Hematopoietic multipotent progenitor cell treated with erythropoietin and hydrocortisone succinate and interleukin-3 and kit ligand, for 15 days (in vitro differentiated cells): ENCODE measurements at regions not wholly inside any gene's neighbourhood (a gene's known extent, or its start where the extent isn't known, plus 50 kb on each side); places are given as distances from the start of the nearest gene placed in this dataset.

Experiments used
- DNase-seq: peaks from one replicate; pipeline ENCODE4 v3.0.0-alpha.2; 2015; ENCODE audit warnings: low spot score

DNA sequence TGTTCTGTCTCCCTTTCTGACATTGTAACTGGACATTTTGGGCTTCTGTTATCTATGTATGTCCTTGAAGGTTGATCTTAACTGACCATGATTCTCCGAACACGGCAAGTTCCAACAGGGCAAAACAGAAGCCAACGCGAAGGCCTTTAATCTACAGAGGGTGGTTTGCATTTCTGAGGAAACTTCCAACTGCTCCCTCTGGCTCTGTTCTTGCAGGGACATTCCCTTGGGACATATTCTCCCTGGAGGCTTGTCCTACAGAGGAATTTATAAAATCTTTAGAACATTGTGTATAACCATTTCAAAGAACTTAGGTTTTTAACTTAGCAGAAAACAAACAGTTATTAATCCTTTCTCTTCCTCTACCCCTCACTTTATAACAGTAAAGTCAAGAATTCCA lies 189.0 kb upstream of the CDYL start:
- no peak for DNase-seq

DNA sequence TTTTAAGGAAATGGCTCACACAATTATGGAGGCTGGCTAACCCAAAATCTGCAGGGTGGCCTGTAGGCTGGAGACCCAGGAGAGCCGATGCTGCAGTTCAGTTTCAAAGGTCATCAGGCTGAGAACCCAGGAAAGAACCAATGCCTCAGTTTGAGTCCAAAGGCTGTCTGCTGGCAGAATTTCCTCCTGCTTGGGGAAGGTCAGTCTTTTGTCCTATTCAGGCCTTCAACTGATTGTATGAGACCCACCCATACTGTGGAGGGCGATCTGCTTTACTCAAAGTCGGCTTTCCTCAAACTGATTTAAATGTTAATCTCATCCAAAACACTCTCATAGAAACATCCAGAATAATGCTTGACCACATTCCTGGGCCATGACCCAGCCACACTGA lies 189.7 kb upstream of the CDYL start:
- DNase-seq: no peak

GRCh38 chr6:4585682-4586468 lies 190.3 kb upstream of the CDYL start:
- DNase-seq: no peak

DNA sequence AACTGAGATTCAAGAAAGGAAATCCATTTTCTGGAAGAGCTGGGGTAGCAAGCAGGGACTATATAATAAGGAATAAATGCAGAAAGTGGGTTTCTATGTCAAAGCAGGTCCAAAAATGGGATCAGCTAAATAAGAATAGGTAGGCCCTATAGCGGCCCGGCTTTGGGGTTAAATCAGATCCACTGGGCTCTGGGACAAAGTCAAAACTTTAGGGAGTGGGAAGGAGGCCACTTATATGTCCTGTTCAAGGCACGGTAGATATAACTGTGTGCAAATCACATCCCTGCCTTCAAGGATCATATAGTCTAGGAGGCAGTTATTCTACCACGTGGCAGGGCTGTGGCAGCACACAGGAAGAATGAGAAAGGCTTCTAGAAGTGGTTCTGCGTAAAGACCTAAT lies 191.4 kb upstream of the CDYL start:
- no peak for DNase-seq

DNA sequence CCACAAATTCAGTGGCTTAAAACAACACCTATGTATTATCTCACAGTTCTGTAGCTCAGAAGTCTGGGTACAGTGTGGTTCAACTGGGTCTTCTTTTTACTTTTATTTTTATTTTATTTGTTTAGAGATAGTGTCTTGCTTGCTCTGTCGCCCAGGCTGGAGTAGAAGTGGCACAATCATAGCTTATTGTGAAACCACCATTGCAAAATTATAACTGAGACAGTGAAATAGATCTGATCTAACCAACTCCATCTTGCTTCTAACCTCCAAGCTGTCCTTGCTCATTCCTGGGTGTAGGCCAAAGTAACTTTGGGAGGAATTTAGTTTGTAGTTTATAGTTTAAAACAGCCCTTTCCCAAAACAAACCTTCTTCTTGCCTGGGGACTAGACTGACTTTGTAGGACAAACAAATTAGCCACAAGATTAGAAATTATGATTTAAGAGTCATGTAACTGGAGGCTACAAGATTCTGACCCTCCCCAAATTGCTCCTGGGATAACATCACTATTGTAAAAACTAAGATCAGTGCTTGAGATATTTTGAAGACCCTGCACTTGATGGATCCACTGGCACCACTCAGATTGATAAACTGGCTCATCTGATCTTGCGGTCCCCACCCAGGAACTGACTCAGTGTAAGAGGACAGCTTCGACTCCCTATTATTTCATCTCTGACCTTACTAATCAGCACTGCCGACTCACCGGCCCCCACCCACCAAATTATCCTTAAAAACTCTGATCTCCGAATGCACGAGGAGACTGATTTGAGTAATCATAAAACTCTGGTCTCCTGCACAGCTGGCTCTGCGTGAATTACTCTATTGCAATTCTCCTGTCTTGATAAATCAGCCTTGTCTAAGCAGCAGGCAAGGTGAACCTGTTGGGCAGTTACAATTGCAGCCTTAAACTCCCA lies 193.4 kb upstream of the CDYL start:
- DNase-seq: no peak

GRCh38 chr6:4581468-4582385 lies 194.5 kb upstream of the CDYL start:
- no peak for DNase-seq

DNA sequence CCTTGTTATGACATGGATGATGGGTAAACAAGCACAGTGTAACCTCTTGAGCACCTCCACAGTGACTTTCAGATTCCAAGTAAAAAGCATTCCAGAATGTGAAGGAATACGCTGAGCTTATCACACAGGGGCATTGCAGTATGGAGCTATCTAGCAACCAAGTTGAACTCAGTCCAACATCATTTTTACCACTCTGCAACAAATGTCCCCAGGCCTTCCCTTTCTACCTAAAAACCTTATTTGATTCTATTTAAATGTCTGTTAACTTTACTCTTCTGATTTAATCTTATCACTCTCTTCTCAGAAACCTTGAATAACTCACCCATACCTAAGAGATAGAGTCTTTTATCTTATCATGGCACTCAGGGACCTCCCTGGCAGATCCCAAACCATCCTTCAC lies 195.8 kb upstream of the CDYL start:
- DNase-seq: no peak

DNA sequence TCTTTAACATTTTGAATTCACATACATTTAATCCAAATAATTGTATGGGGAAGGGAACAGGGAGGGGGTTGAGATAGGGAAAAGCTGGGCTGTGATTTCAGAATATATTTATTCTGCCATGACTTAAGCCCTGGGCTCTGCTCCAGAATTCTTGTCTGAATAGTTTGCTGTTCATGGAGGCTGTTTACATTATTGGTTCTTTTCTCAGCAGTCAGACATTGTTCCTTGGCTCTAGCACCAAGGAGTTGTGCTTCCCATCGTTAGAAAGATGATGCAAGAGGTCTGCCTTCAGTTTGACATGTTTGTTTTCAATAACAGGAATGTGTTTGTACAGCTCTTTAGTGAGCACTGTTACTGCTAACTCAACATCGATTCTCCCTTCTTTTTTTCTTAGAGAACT lies 198.8 kb upstream of the CDYL start:
- DNase-seq: no peak

- DNase-seq: no peak
These were observed 200.5 kb upstream of the CDYL start for GRCh38 chr6:4575714-4576113.

DNA sequence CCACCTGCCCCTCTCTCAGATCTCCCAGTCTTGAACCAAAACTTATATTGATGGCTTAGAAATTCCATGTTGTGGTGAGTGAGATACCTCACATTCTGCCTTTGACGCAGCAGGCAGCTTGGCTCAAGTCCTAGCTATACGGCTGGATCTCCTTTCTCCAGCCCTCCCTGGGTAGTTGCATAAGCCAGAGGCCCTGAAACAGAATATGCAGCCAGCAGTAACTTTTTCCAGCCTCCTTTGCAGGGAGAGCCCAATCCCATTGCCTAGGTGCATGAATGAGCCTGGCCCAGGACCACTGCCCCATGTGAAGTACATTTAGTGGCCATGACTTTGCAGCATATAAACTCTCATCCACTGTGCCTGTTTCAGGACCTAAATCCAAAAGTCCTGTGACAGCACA lies 202.2 kb upstream of the CDYL start:
- DNase-seq: no peak

GRCh38 chr6:4571011-4571410 lies 205.2 kb upstream of the CDYL start:
- no peak for DNase-seq

DNA sequence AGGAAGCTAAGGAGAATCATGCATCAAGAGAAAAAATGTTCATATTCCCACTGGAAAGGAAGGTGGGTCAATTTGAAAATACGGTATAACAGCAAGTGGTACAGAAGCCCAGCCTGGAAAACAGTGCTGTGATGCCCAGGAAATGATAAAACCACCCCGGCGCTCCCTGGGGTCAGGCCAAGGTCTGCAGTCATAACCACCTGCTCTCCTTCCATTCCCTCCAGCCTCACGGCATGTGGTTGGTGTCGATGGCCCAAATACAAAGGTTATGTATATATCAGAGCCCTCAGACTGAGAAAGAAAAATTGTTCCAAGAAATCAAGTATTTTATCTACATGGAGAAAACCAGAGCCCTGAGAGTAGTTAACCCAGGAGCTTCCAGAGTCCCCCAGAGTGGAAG lies 208.1 kb upstream of the CDYL start:
- DNase-seq: no peak

DNA sequence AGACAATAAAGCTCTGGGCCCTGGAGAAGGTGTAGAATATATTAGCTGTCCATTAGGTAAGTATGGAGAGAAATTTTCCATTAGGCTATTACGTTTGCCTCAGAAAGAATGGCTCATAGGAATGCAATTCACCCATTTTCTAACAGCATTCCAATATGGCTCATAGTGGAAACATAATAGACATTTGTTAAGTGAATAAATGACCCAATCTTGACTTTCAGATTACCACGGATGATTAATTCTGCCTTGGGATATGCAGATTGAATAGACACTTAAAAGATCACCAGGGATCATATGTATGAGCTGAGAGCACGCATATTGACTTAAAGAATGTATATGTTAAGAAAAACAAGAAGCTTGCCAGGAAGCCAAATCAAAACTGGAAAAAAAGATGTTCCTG lies 209.1 kb upstream of the CDYL start:
- DNase-seq: no peak

DNA sequence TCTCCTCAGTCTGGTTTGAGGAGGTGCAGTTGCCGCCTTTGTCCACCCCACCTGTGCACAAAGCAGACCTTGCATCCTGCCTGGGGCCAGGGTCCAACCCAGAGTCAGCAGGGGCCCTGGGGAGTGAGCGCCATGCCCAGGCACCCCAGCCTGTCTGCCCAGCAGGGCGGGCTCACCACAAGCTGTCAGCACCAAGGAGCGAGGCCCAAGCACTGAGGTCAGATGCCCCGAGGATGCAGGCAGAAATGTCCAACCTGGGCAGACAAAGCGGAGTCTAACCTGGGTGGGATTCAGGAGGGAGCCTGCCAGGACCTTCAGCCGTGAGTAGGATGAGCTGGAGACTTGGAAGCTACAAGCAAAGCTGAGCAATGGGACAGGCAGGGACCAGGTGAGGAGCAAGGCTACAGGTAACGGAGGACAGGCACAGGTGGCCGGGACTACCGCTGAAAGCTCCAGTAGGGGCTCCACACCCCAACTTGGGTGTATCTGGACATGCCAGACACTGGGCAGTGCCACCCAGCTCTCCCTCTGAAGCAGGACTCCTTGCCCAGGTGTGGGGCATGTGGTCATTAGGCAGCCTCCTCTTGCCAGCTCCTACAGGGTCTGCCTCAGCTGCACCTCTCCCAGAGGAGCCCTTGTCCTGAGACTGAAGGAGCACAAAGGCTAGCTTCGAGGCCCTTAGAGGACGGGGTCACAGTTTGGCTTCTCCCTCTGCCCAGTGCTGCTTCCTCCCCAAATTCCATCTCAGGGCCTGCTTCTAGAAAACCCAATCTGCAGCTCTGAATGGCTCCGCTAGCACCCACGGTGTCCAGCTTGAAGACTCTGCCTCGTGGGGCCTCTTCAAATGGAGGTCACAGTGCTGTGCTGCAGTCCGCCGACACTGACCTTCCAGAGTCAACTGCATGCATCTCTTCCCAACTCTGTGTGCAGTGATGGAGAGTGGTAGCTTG lies 210.6 kb upstream of the CDYL start:
- no peak for DNase-seq

DNA sequence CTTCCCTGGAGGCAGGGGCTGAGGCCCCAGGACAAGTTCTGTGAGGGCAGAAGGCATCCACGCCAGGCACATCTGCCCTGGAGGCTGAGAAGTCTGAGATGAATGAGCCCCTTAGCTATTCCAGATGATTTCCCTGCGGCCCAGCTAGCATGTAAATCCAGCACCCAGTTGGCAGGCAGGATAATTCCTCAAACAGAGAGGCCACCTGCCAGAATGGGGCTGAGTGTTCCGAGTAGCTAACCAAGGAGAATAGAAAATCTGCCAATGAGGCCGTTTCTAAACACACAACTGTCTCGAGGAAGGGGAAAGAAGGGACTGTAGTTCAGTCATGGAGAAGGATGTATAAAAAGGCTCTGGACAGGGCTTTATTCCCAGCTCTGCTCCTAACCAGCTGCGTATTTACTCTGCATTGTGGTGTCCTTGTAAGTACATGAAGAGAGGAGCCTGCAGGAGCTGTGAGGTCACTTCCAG lies 211.4 kb upstream of the CDYL start:
- DNase-seq: no peak

GRCh38 chr6:4563877-4564276 lies 212.3 kb upstream of the CDYL start:
- no peak for DNase-seq

GRCh38 chr6:4563156-4563555 lies 213.0 kb upstream of the CDYL start:
- no peak for DNase-seq

DNA sequence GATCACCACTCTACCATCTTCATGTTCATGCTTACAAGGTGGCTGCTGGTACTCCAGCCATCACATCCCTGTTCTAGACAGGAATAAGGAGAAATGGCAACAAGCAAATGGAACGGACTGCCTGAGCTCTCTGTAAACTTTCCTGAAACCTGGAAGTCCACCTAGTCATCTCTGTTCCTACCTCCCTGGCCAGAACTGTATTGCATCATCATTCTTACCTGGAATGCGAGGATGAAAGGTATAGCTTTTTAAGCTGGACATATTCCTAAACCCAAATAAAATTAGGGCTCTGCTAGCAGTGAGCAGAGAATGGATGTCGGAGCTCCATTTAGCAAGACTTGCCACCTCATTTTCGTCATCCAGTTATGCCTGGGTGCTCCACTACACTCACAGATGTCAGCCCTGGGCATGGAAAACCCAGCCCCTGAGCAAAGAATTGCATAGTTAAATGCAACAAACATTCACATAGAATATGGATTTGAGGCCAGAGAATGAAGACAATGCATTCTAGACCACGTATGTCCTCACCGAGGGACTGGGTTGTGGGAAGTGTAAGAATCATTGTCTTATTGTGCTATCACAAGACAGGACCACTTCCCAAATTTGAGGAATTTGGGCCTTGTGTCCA lies 214.3 kb upstream of the CDYL start:
- DNase-seq: no peak

- no peak for DNase-seq
These were observed 215.1 kb upstream of the CDYL start for GRCh38 chr6:4561078-4561435.

GRCh38 chr6:4560221-4561077 lies 215.8 kb upstream of the CDYL start:
- DNase-seq: no peak
